ENCODE measurements at regions not wholly inside any gene's neighbourhood (a gene's known extent, or its start where the extent isn't known, plus 50 kb on each side); places are given as distances from the start of the nearest gene placed in this dataset.

DNA sequence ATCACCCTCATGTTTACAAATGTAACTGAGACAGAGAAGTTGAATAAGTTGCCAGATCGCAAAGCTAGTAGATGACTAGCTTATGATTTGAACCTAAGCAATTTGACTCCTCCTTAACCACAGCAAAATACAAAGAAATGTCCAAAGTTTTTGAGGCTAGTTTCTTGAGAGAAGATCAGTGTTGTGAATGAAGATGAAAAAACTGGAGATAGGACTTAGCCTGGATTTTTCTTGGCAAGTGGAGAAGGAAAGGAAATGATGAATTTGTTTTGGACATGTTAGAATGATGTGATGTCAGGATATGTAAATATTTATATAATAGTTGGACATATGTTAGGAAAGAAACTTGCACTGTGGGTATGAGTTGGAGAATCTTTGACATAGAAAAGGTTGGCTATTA is 149.8 kb downstream of the LSMEM1 start:
- H3K79me2 ChIP-seq (ENCODE audit: insufficient read depth, low read length): no peaks in the 10 kb centered on the region
- H3K9me3 ChIP-seq (ENCODE audit: control insufficient read depth in 1 of 2, insufficient read depth in 1 of 2, low read depth in 1 of 2, low read length in 2 of 2): no peaks in the 10 kb centered on the region
- H3K27me3 ChIP-seq (ENCODE audit: insufficient read depth, low read length): no peaks in the 10 kb centered on the region
- H3K9ac ChIP-seq (ENCODE audit: low read length): no peak overlapping the region
- no TSS peak for BruUV-seq (replicated peaks)
- no peak overlapping the region for H3K4me3 ChIP-seq (replicated peaks in 1 of 2; ENCODE audit: low read depth in 1 of 2, low read length in 2 of 2)
- no peaks in the 10 kb centered on the region for H4K20me1 ChIP-seq (ENCODE audit: insufficient read depth)
- intact Hi-C loops (cut with micrococcal nuclease): no loop called here
- no peaks in the 10 kb centered on the region for H3K9me2 ChIP-seq (ENCODE audit: insufficient read depth)
- DNase-seq (ENCODE audit: low read depth, low spot score) (no peak), ATAC-seq (no peak)
- no peak overlapping the region for H3K27ac ChIP-seq (ENCODE audit: low read depth, low read length)
- POLR2A ChIA-PET: no interaction called here
- no peak overlapping the region for H3K4me2 ChIP-seq (ENCODE audit: low read length)
- no peak overlapping the region for H2AFZ ChIP-seq (ENCODE audit: low read depth, low read length, poor library complexity, severe bottlenecking)
- H3K4me1 ChIP-seq (ENCODE audit: control insufficient read depth in 1 of 2, insufficient read depth in 2 of 2, low read length in 2 of 2): no peaks in the 10 kb centered on the region
- RAD21 ChIA-PET (ENCODE audit: low non-redundant PET in 1 of 2, low total read pairs in 2 of 2, uncharacterized antibody in 2 of 2, unreplicated experiment in 2 of 2): no interaction called here
- CTCF ChIA-PET: no interaction called here
- no peaks in the 10 kb centered on the region for H3K36me3 ChIP-seq (ENCODE audit: control insufficient read depth in 1 of 2, insufficient read depth in 2 of 2, low read length in 2 of 2)
- no peak for TF ChIP-seq FOSL1 (IDR thresholded peaks at IDR 0.05; ENCODE audit: low read depth)
- no peak for TF ChIP-seq ZNF274 (IDR thresholded peaks at IDR 0.05; ENCODE audit: low read depth, low read length)
- TF ChIP-seq TCF7L2 (IDR thresholded peaks at IDR 0.05; ENCODE audit: borderline replicate concordance, extremely low read depth, insufficient read depth, insufficient read length): no peak
- no peak for TF ChIP-seq JUND (IDR thresholded peaks at IDR 0.05)
- TF ChIP-seq YY1 (IDR thresholded peaks at IDR 0.05; ENCODE audit: extremely low read depth, insufficient replicate concordance, low read depth, low read length): no peak
- TF ChIP-seq EZH2 (IDR thresholded peaks at IDR 0.05): no peak

DNA sequence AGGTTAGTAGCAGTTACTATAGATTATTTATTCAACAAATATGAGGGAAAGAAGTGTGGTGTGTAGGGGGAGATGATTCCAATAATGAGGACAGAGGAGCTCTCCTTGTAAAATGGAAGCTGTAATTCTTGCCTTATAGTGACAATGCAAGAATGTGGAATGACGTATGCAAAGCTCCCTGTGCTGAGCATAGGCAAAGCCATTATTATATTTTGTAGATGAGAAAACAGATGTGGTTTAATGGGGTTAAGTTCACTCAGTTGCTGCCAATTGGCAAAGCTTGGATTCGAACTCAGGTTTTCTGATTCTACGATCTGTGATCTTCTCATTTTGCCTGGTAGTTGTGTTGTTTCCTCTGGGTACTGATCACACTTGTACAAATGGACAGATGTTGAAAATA is 153.3 kb downstream of the LSMEM1 start:
- BruUV-seq (replicated peaks): no TSS peak
- no peaks in the 10 kb centered on the region for H3K4me1 ChIP-seq (ENCODE audit: control insufficient read depth in 1 of 2, insufficient read depth in 2 of 2, low read length in 2 of 2)
- H3K27me3 ChIP-seq (ENCODE audit: insufficient read depth, low read length): no peaks in the 10 kb centered on the region
- no peak overlapping the region for H3K27ac ChIP-seq (ENCODE audit: low read depth, low read length)
- CTCF ChIA-PET: no interaction called here
- no peaks in the 10 kb centered on the region for H4K20me1 ChIP-seq (ENCODE audit: insufficient read depth)
- no peaks in the 10 kb centered on the region for H3K9me3 ChIP-seq (ENCODE audit: control insufficient read depth in 1 of 2, insufficient read depth in 1 of 2, low read depth in 1 of 2, low read length in 2 of 2)
- H3K4me3 ChIP-seq (replicated peaks in 1 of 2; ENCODE audit: low read depth in 1 of 2, low read length in 2 of 2): no peak overlapping the region
- RAD21 ChIA-PET (ENCODE audit: low non-redundant PET in 1 of 2, low total read pairs in 2 of 2, uncharacterized antibody in 2 of 2, unreplicated experiment in 2 of 2): no interaction called here
- no peaks in the 10 kb centered on the region for H3K9me2 ChIP-seq (ENCODE audit: insufficient read depth)
- DNase-seq (ENCODE audit: low read depth, low spot score) (no peak), ATAC-seq (no peak)
- intact Hi-C loops (cut with micrococcal nuclease): no loop called here
- no peaks in the 10 kb centered on the region for H3K79me2 ChIP-seq (ENCODE audit: insufficient read depth, low read length)
- H3K9ac ChIP-seq (ENCODE audit: low read length): no peak overlapping the region
- no peaks in the 10 kb centered on the region for H3K36me3 ChIP-seq (ENCODE audit: control insufficient read depth in 1 of 2, insufficient read depth in 2 of 2, low read length in 2 of 2)
- no peak overlapping the region for H3K4me2 ChIP-seq (ENCODE audit: low read length)
- POLR2A ChIA-PET: no interaction called here
- H2AFZ ChIP-seq (ENCODE audit: low read depth, low read length, poor library complexity, severe bottlenecking): no peak overlapping the region
- TF ChIP-seq ELF1 (IDR thresholded peaks at IDR 0.05; ENCODE audit: borderline replicate concordance, low read depth) (no peak), POLR2AphosphoS5 (IDR thresholded peaks at IDR 0.05; ENCODE audit: low read depth, low read length) (no peak), RAD21 (IDR thresholded peaks at IDR 0.05; ENCODE audit: low read depth) (no peak), SRF (IDR thresholded peaks at IDR 0.05; ENCODE audit: low read depth) (no peak), SIN3A (IDR thresholded peaks at IDR 0.05; ENCODE audit: low read depth) (no peak), ZNF274 (IDR thresholded peaks at IDR 0.05; ENCODE audit: low read depth, low read length) (no peak)
- TF ChIP-seq, protein P1, sequence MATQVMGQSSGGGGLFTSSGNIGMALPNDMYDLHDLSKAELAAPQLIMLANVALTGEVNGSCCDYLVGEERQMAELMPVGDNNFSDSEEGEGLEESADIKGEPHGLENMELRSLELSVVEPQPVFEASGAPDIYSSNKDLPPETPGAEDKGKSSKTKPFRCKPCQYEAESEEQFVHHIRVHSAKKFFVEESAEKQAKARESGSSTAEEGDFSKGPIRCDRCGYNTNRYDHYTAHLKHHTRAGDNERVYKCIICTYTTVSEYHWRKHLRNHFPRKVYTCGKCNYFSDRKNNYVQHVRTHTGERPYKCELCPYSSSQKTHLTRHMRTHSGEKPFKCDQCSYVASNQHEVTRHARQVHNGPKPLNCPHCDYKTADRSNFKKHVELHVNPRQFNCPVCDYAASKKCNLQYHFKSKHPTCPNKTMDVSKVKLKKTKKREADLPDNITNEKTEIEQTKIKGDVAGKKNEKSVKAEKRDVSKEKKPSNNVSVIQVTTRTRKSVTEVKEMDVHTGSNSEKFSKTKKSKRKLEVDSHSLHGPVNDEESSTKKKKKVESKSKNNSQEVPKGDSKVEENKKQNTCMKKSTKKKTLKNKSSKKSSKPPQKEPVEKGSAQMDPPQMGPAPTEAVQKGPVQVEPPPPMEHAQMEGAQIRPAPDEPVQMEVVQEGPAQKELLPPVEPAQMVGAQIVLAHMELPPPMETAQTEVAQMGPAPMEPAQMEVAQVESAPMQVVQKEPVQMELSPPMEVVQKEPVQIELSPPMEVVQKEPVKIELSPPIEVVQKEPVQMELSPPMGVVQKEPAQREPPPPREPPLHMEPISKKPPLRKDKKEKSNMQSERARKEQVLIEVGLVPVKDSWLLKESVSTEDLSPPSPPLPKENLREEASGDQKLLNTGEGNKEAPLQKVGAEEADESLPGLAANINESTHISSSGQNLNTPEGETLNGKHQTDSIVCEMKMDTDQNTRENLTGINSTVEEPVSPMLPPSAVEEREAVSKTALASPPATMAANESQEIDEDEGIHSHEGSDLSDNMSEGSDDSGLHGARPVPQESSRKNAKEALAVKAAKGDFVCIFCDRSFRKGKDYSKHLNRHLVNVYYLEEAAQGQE (IDR thresholded peaks at IDR 0.05; ENCODE audit: low read depth): no peak
- TF ChIP-seq, protein P2, sequence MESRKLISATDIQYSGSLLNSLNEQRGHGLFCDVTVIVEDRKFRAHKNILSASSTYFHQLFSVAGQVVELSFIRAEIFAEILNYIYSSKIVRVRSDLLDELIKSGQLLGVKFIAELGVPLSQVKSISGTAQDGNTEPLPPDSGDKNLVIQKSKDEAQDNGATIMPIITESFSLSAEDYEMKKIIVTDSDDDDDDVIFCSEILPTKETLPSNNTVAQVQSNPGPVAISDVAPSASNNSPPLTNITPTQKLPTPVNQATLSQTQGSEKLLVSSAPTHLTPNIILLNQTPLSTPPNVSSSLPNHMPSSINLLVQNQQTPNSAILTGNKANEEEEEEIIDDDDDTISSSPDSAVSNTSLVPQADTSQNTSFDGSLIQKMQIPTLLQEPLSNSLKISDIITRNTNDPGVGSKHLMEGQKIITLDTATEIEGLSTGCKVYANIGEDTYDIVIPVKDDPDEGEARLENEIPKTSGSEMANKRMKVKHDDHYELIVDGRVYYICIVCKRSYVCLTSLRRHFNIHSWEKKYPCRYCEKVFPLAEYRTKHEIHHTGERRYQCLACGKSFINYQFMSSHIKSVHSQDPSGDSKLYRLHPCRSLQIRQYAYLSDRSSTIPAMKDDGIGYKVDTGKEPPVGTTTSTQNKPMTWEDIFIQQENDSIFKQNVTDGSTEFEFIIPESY (IDR thresholded peaks at IDR 0.05; ENCODE audit: extremely low read depth, insufficient replicate concordance, low read length): no peak
- TF ChIP-seq, protein P3, sequence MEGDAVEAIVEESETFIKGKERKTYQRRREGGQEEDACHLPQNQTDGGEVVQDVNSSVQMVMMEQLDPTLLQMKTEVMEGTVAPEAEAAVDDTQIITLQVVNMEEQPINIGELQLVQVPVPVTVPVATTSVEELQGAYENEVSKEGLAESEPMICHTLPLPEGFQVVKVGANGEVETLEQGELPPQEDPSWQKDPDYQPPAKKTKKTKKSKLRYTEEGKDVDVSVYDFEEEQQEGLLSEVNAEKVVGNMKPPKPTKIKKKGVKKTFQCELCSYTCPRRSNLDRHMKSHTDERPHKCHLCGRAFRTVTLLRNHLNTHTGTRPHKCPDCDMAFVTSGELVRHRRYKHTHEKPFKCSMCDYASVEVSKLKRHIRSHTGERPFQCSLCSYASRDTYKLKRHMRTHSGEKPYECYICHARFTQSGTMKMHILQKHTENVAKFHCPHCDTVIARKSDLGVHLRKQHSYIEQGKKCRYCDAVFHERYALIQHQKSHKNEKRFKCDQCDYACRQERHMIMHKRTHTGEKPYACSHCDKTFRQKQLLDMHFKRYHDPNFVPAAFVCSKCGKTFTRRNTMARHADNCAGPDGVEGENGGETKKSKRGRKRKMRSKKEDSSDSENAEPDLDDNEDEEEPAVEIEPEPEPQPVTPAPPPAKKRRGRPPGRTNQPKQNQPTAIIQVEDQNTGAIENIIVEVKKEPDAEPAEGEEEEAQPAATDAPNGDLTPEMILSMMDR (IDR thresholded peaks at IDR 0.05 in 2 of 3, conservative IDR thresholded peaks at IDR 0.05 in 1 of 3; ENCODE audit: borderline replicate concordance in 1 of 3, insufficient read depth in 1 of 3, low read depth in 2 of 3, low read length in 2 of 3): no peak
